Mesenchymal stem cell (in vitro differentiated cells and primary cell): ENCODE measurements at regions not wholly inside any gene's neighbourhood (a gene's known extent, or its start where the extent isn't known, plus 50 kb on each side); places are given as distances from the start of the nearest gene placed in this dataset.

Experiments
- DNase-seq: peaks from one replicate; pipeline ENCODE4 v3.0.0-alpha.2; 2013
- H2AFZ ChIP-seq: one replicate; pipeline ENCODE4 v1.6.1; 2013; ENCODE audit warnings: low read depth, mild to moderate bottlenecking, control low read depth, inconsistent platforms, low read length, moderate library complexity
- H2AK5ac ChIP-seq: 2 replicates; pipeline ENCODE4 v1.6.1; 2013; ENCODE audit warnings: low read length, moderate library complexity, mild to moderate bottlenecking, inconsistent platforms; ENCODE audit not compliant: severe bottlenecking
- H2BK120ac ChIP-seq: one replicate; pipeline ENCODE4 v1.6.1; 2013; ENCODE audit warnings: low read depth, mild to moderate bottlenecking, inconsistent platforms, low read length, moderate library complexity
- H2BK12ac ChIP-seq, 2 experiments: one replicate each; pipeline ENCODE4 v1.6.1; 2013; ENCODE audit warnings: inconsistent platforms in 2 of 2, low read length in 2 of 2, mild to moderate bottlenecking in 2 of 2, moderate library complexity in 2 of 2, control low read depth in 1 of 2
- H2BK15ac ChIP-seq: one replicate; pipeline ENCODE4 v1.6.1; 2013; ENCODE audit warnings: mild to moderate bottlenecking, low read depth, inconsistent platforms; ENCODE audit not compliant: poor library complexity, severe bottlenecking
- H2BK5ac ChIP-seq: 2 replicates; pipeline ENCODE4 v1.6.1; 2013; ENCODE audit warnings: low read depth, mild to moderate bottlenecking, low read length, control low read depth, inconsistent platforms; ENCODE audit not compliant: poor library complexity, severe bottlenecking
- H3K14ac ChIP-seq, 2 experiments: one replicate each; pipeline ENCODE4 v1.6.1; 2013; ENCODE audit warnings: inconsistent platforms in 2 of 2, low read length in 2 of 2, control low read depth in 1 of 2, mild to moderate bottlenecking in 1 of 2, moderate library complexity in 1 of 2
- H3K18ac ChIP-seq, 2 experiments: one replicate each; pipeline ENCODE4 v1.6.1; 2013; ENCODE audit warnings: inconsistent platforms in 2 of 2, low read length in 2 of 2, control low read depth in 1 of 2, low read depth in 1 of 2, mild to moderate bottlenecking in 1 of 2
- H3K23ac ChIP-seq, 2 experiments: one replicate each; pipeline ENCODE4 v1.6.1; 2013; ENCODE audit warnings: inconsistent platforms in 2 of 2, low read length in 2 of 2, mild to moderate bottlenecking in 2 of 2, moderate library complexity in 2 of 2, control low read depth in 1 of 2
- H3K27ac ChIP-seq: 2 replicates; pipeline ENCODE4 v1.5.1; 2013; ENCODE audit warnings: mild to moderate bottlenecking, moderate library complexity, low read length, control low read depth, inconsistent platforms; ENCODE audit not compliant: poor library complexity, severe bottlenecking
- H3K27me3 ChIP-seq, 2 experiments: 2 replicates each; pipeline versions ENCODE4 v1.6.1 to v1.7.0; 2013; ENCODE audit warnings: low read length in 2 of 2, mild to moderate bottlenecking in 2 of 2, moderate library complexity in 2 of 2, control low read depth in 1 of 2, inconsistent platforms in 1 of 2; ENCODE audit not compliant: control insufficient read depth in 1 of 2, insufficient read depth in 1 of 2
- H3K36me3 ChIP-seq, 2 experiments: 2 replicates each; pipeline versions ENCODE4 v1.6.1 to v1.7.0; 2013; ENCODE audit warnings: low read length in 2 of 2, control low read depth in 1 of 2, inconsistent platforms in 1 of 2, low read depth in 1 of 2, mild to moderate bottlenecking in 1 of 2; ENCODE audit not compliant: insufficient read depth in 2 of 2, control insufficient read depth in 1 of 2
- H3K4ac ChIP-seq, 2 experiments: one replicate each; pipeline ENCODE4 v1.6.1; 2013; ENCODE audit warnings: inconsistent platforms in 2 of 2, low read length in 2 of 2, mild to moderate bottlenecking in 2 of 2, moderate library complexity in 2 of 2, control low read depth in 1 of 2, low read depth in 1 of 2
- H3K4me1 ChIP-seq: 2 replicates; pipeline ENCODE4 v1.6.1; 2013; ENCODE audit warnings: low read depth, low read length, control low read depth; ENCODE audit not compliant: control insufficient read depth, insufficient read depth
- H3K4me2 ChIP-seq: 2 replicates; pipeline ENCODE4 v1.6.1; 2013; ENCODE audit warnings: low read length, mild to moderate bottlenecking, inconsistent platforms; ENCODE audit not compliant: poor library complexity, severe bottlenecking
- H3K4me3 ChIP-seq, 2 experiments: 2 replicates each; pipeline versions ENCODE4 v1.5.1 to v1.7.0; 2013; ENCODE audit warnings: low read length in 2 of 2, mild to moderate bottlenecking in 2 of 2, control low read depth in 1 of 2, low read depth in 1 of 2; ENCODE audit not compliant: insufficient read depth in 1 of 2
- H3K79me1 ChIP-seq: replicated peaks from 2 replicates; pipeline ENCODE4 v1.6.1; 2013; ENCODE audit warnings: mild to moderate bottlenecking, control low read depth, low read length, inconsistent platforms; ENCODE audit not compliant: poor library complexity, severe bottlenecking
- H3K9ac ChIP-seq: 2 replicates; pipeline ENCODE4 v1.7.0; 2013; ENCODE audit warnings: mild to moderate bottlenecking, low read length, moderate library complexity
- H3K9me3 ChIP-seq: 2 replicates; pipeline ENCODE4 v1.7.0; 2013; ENCODE audit warnings: mild to moderate bottlenecking, low read length; ENCODE audit not compliant: control insufficient read depth
- H4K8ac ChIP-seq: one replicate; pipeline ENCODE4 v1.6.1; 2013; ENCODE audit warnings: inconsistent platforms, mild to moderate bottlenecking, low read length, moderate library complexity
- H4K91ac ChIP-seq: one replicate; pipeline ENCODE4 v1.6.1; 2013; ENCODE audit warnings: mild to moderate bottlenecking, low read length, inconsistent platforms
- whole genome bisulfite sequencing: methylation state at CpG from one replicate; pipeline ENCODE4 v1.1.7; 2013; ENCODE audit warnings: mixed read lengths; 5-methylcytosine and 5-hydroxymethylcytosine counted together

GRCh38 chr11:116540645-116541304 is 232.0 kb downstream of the BUD13 start:
- H3K4me3 ChIP-seq, result no peak overlapping the region
- no peak for DNase-seq
- no peak overlapping the region for H3K4ac ChIP-seq
- H3K14ac ChIP-seq, result no peak overlapping the region
- 75% methylated on average over 4 of the region's 4 CpGs for WGBS
- H2BK12ac ChIP-seq, result no peak overlapping the region
- no peak overlapping the region for H4K91ac ChIP-seq
- no peak overlapping the region for H3K18ac ChIP-seq
- no peak overlapping the region for H3K9ac ChIP-seq
- H3K9me3 ChIP-seq, result no peaks in the 10 kb centered on the region
- H3K79me1 ChIP-seq, result no peaks in the 10 kb centered on the region
- no peak overlapping the region for H2BK15ac ChIP-seq
- no peaks in the 10 kb centered on the region for H3K4me1 ChIP-seq
- no peak overlapping the region for H2BK5ac ChIP-seq
- no peak overlapping the region for H2AFZ ChIP-seq
- H3K4me2 ChIP-seq, result no peak overlapping the region
- no peaks in the 10 kb centered on the region for H3K36me3 ChIP-seq
- H2AK5ac ChIP-seq, result no peak overlapping the region
- H3K27ac ChIP-seq, result no peak overlapping the region
- peaks cover 0 to 60% of the 10 kb centered on the region in 2 experiments for H3K27me3 ChIP-seq
- H2BK120ac ChIP-seq, result no peak overlapping the region
- H4K8ac ChIP-seq, result no peak overlapping the region
- no peak overlapping the region for H3K23ac ChIP-seq

- no peak for DNase-seq
- Histone ChIP-seq H3K27ac (no peak overlapping the region), H2AFZ (no peak overlapping the region), H3K9ac (no peak overlapping the region), H3K27me3 (peaks cover 0 to 62% of the 10 kb centered on the region in 2 experiments), H2BK15ac (no peak overlapping the region), H3K79me1 (no peaks in the 10 kb centered on the region), H4K8ac (no peak overlapping the region), H3K36me3 (no peaks in the 10 kb centered on the region), H2BK120ac (no peak overlapping the region), H2BK12ac (no peak overlapping the region), H3K18ac (no peak overlapping the region), H3K4me3 (no peak overlapping the region), H3K9me3 (no peaks in the 10 kb centered on the region), H3K14ac (no peak overlapping the region), H3K4me2 (no peak overlapping the region), H3K23ac (no peak overlapping the region), H2BK5ac (no peak overlapping the region), H3K4me1 (no peaks in the 10 kb centered on the region), H2AK5ac (no peak overlapping the region), H3K4ac (no peak overlapping the region), H4K91ac (no peak overlapping the region)
- 40% methylated on average over 2 of the region's 2 CpGs for WGBS
Observed at GRCh38 chr11:116539836-116540418, 232.9 kb downstream of the BUD13 start.

GRCh38 chr11:116539211-116539610 is 233.6 kb downstream of the BUD13 start:
- Histone ChIP-seq H3K9ac (no peak overlapping the region), H2BK5ac (no peak overlapping the region), H4K91ac (no peak overlapping the region), H3K4me2 (no peak overlapping the region), H2AFZ (no peak overlapping the region), H3K14ac (no peak overlapping the region), H4K8ac (no peak overlapping the region), H3K18ac (no peak overlapping the region), H2BK15ac (no peak overlapping the region), H3K4me3 (no peak overlapping the region), H3K4ac (no peak overlapping the region), H2BK120ac (no peak overlapping the region), H2AK5ac (no peak overlapping the region), H3K27me3 (peaks cover 0 to 61% of the 10 kb centered on the region in 2 experiments), H3K79me1 (no peaks in the 10 kb centered on the region), H3K27ac (no peak overlapping the region), H2BK12ac (no peak overlapping the region), H3K23ac (no peak overlapping the region), H3K36me3 (no peaks in the 10 kb centered on the region), H3K9me3 (no peaks in the 10 kb centered on the region), H3K4me1 (no peaks in the 10 kb centered on the region)
- WGBS, result 54% methylated on average over 4 of the region's 4 CpGs
- DNase-seq, result no peak

- no peaks in the 10 kb centered on the region for H3K36me3 ChIP-seq
- no peak overlapping the region for H2AK5ac ChIP-seq
- H3K18ac ChIP-seq, result no peak overlapping the region
- no peak overlapping the region for H2BK5ac ChIP-seq
- no peak overlapping the region for H4K91ac ChIP-seq
- no peaks in the 10 kb centered on the region for H3K79me1 ChIP-seq
- H2BK15ac ChIP-seq, result no peak overlapping the region
- peaks cover 0 to 63% of the 10 kb centered on the region in 2 experiments for H3K27me3 ChIP-seq
- H3K4me2 ChIP-seq, result no peak overlapping the region
- no peaks in the 10 kb centered on the region for H3K4me1 ChIP-seq
- no peak overlapping the region for H3K23ac ChIP-seq
- no peaks in the 10 kb centered on the region for H3K9me3 ChIP-seq
- no peak overlapping the region for H2BK120ac ChIP-seq
- no peak overlapping the region for H2AFZ ChIP-seq
- H3K4ac ChIP-seq, result no peak overlapping the region
- no peak overlapping the region for H3K27ac ChIP-seq
- no peak overlapping the region for H2BK12ac ChIP-seq
- no peak overlapping the region for H3K9ac ChIP-seq
- no peak overlapping the region for H3K4me3 ChIP-seq
- no peak overlapping the region for H4K8ac ChIP-seq
- WGBS, result 69% methylated on average over 3 of the region's 3 CpGs
- DNase-seq, result no peak
- H3K14ac ChIP-seq, result no peak overlapping the region
Observed at GRCh38 chr11:116538677-116539076, 234.1 kb downstream of the BUD13 start.
